ENCODE measurements at regions not wholly inside any gene's neighbourhood (a gene's known extent, or its start where the extent isn't known, plus 50 kb on each side); places are given as distances from the start of the nearest gene placed in this dataset.

- no peak overlapping the region for H3K4me3 ChIP-seq (ENCODE audit: control insufficient read depth, low read depth, low read length)
- no peak for DNase-seq (ENCODE audit: low read depth)
- TF ChIP-seq CTCF (conservative IDR thresholded peaks at IDR 0.05; ENCODE audit: control insufficient read depth, insufficient read depth, low read depth, low read length), result no peak
Observed at GRCh38 chr9:119652931-119653330, 283.7 kb upstream of the BRINP1 start.

GRCh38 chr9:119649205-119649604 is 280.0 kb upstream of the BRINP1 start:
- DNase-seq (ENCODE audit: low read depth), result no peak
- no peak for TF ChIP-seq CTCF (conservative IDR thresholded peaks at IDR 0.05; ENCODE audit: control insufficient read depth, insufficient read depth, low read depth, low read length)
- no peak overlapping the region for H3K4me3 ChIP-seq (ENCODE audit: control insufficient read depth, low read depth, low read length)

GRCh38 chr9:119639287-119639955 is 270.2 kb upstream of the BRINP1 start:
- H3K4me3 ChIP-seq (ENCODE audit: control insufficient read depth, low read depth, low read length), result no peak overlapping the region
- TF ChIP-seq CTCF (conservative IDR thresholded peaks at IDR 0.05; ENCODE audit: control insufficient read depth, insufficient read depth, low read depth, low read length), result no peak
- DNase-seq (ENCODE audit: low read depth), result peak; percentile 15

GRCh38 chr9:119634006-119634405 is 264.8 kb upstream of the BRINP1 start:
- H3K4me3 ChIP-seq (ENCODE audit: control insufficient read depth, low read depth, low read length), result no peak overlapping the region
- DNase-seq (ENCODE audit: low read depth), result no peak
- TF ChIP-seq CTCF (conservative IDR thresholded peaks at IDR 0.05; ENCODE audit: control insufficient read depth, insufficient read depth, low read depth, low read length), result no peak

GRCh38 chr9:119611565-119611964 is 242.3 kb upstream of the BRINP1 start:
- H3K4me3 ChIP-seq (ENCODE audit: control insufficient read depth, low read depth, low read length), result no peak overlapping the region
- TF ChIP-seq CTCF (conservative IDR thresholded peaks at IDR 0.05; ENCODE audit: control insufficient read depth, insufficient read depth, low read depth, low read length), result no peak
- no peak for DNase-seq (ENCODE audit: low read depth)

- DNase-seq (ENCODE audit: low read depth), result no peak
- no peak overlapping the region for H3K4me3 ChIP-seq (ENCODE audit: control insufficient read depth, low read depth, low read length)
- TF ChIP-seq CTCF (conservative IDR thresholded peaks at IDR 0.05; ENCODE audit: control insufficient read depth, insufficient read depth, low read depth, low read length), result no peak
Observed at GRCh38 chr9:119609277-119609971, 240.2 kb upstream of the BRINP1 start.

Data from fibroblast of mammary gland (primary cell).